PC-3 (cell line): ENCODE measurements at regions not wholly inside any gene's neighbourhood (a gene's known extent, or its start where the extent isn't known, plus 50 kb on each side); places are given as distances from the start of the nearest gene placed in this dataset.

Experiments used
- ATAC-seq: fragments of 200-7000 bp; cut with Tn5 transposase; 2 replicates; pipeline ENCODE4 v1.9.1; 2020; ENCODE audit warnings: mild to moderate bottlenecking, moderate library complexity
- BruUV-seq: library from RNA; stranded (reverse); fragments of 400-500 nt; replicated peaks from 2 replicates; lab custom pipeline; 2021; lab: Mats Ljungman, UMichigan
- CTCF ChIA-PET: fragments of 300-600 bp; sonication (Branson Sonifier 250); formaldehyde crosslinking; loops from one replicate; lab custom pipeline; 2022; ENCODE audit warnings: antibody characterized with exemption; lab: Charles Lee
- POLR2A ChIA-PET: fragments of 300-600 bp; sonication (Branson Sonifier 250); formaldehyde crosslinking; loops from one replicate; lab custom pipeline; 2022; ENCODE audit warnings: antibody characterized with exemption; ENCODE audit not compliant: unreplicated experiment; lab: Charles Lee
- DNase-seq: peaks from one replicate; pipeline ENCODE4 v3.0.0-alpha.2; 2015
- H2AFZ ChIP-seq: fragments of 300-600 bp; sonication (generic); 2 replicates; pipeline ENCODE4 v1.6.0; 2016; ENCODE audit warnings: antibody characterized with exemption, low read length
- H3F3A ChIP-seq: fragments of 300-600 bp; sonication (generic); one replicate; pipeline ENCODE4 v1.6.0; 2017; ENCODE audit warnings: antibody characterized with exemption, low read length, control low read depth, mild to moderate bottlenecking; ENCODE audit not compliant: unreplicated experiment
- H3K27ac ChIP-seq: fragments of 300-600 bp; sonication (generic); 2 replicates; pipeline ENCODE4 v1.5.1; 2016; ENCODE audit warnings: mild to moderate bottlenecking, low read length
- H3K27me3 ChIP-seq: fragments of 300-600 bp; sonication (generic); 2 replicates; pipeline ENCODE4 v1.6.1; 2016; ENCODE audit warnings: low read length, mixed read lengths
- H3K36me3 ChIP-seq: fragments of 300-600 bp; sonication (generic); 2 replicates; pipeline ENCODE4 v1.6.1; 2016; ENCODE audit warnings: low read depth, mixed run types, low read length, mixed read lengths
- H3K4me1 ChIP-seq: fragments of 300-600 bp; sonication (generic); 2 replicates; pipeline ENCODE4 v1.5.1; 2016; ENCODE audit warnings: low read length; ENCODE audit not compliant: insufficient read depth
- H3K4me2 ChIP-seq: fragments of 300-600 bp; sonication (generic); 2 replicates; pipeline ENCODE4 v1.6.0; 2016; ENCODE audit warnings: low read length
- H3K4me3 ChIP-seq: fragments of 300-600 bp; sonication (generic); 2 replicates; pipeline ENCODE4 v1.5.1; 2016; ENCODE audit warnings: mild to moderate bottlenecking, low read length, mixed read lengths
- H3K79me2 ChIP-seq: fragments of 300-600 bp; sonication (generic); 2 replicates; pipeline ENCODE4 v1.6.1; 2017; ENCODE audit warnings: low read length, mixed read lengths
- H3K9ac ChIP-seq: fragments of 300-600 bp; sonication (generic); 2 replicates; pipeline ENCODE4 v1.6.0; 2016; ENCODE audit warnings: mild to moderate bottlenecking, low read length
- H3K9me2 ChIP-seq: fragments of 300-600 bp; sonication (generic); replicated peaks from 2 replicates; pipeline ENCODE4 v1.6.1; 2016; ENCODE audit warnings: mixed run types, low read length, mixed read lengths
- H3K9me3 ChIP-seq: fragments of 300-600 bp; sonication (generic); 2 replicates; pipeline ENCODE4 v1.6.1; 2016; ENCODE audit warnings: low read length, mixed read lengths
- H4K20me1 ChIP-seq: fragments of 300-600 bp; sonication (generic); 2 replicates; pipeline ENCODE4 v1.6.1; 2016; ENCODE audit warnings: low read length, mixed read lengths
- EZH2 ChIP-seq: fragments of 300-600 bp; sonication (generic); IDR thresholded peaks from one replicate; pipeline ENCODE4 v1.6.1; 2017; ENCODE audit warnings: antibody characterized with exemption, mild to moderate bottlenecking, low read length; ENCODE audit not compliant: unreplicated experiment
- EZH2phosphoT487 ChIP-seq: fragments of 300-600 bp; sonication (generic); IDR thresholded peaks from 2 replicates; pipeline ENCODE4 v1.6.1; 2018; ENCODE audit warnings: mild to moderate bottlenecking, antibody characterized with exemption, low read length, borderline replicate concordance
- intact Hi-C: fragments of 100-400 bp; cut with micrococcal nuclease; formaldehyde crosslinking; loops from 2 replicates; pipeline ENCODE4 v1.9.0; 2023
- TF ChIP-seq, protein P1 (sequence below): fragments of 300-600 bp; sonication (generic); conservative IDR thresholded peaks from 2 replicates; pipeline ENCODE4 v1.5.1; 2017; ENCODE audit warnings: antibody characterized with exemption, low read depth, mild to moderate bottlenecking, low read length

DNA sequence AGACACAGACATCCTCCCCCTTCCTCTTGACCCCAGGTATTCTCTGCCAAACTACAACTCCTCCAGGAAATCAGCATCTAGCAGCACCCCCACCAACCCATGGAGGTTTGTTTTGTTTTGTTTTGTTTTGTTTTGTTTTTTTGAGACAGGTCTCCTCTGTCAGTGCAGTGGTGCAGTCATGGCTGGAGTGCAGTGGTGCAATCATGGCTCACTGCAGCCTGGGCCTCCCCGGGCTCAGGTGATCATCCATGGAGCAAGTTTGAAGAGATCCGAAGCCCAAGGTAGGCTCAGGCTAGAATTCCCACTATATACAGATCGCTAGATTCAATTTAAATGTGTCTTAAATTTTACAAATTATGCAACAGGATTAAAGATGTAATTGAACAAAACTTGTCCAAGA is 518.2 kb upstream of the ARID1B start:
- Histone ChIP-seq H3K4me1 (no peaks in the 10 kb centered on the region), H3K4me3 (no peak overlapping the region), H3K27ac (no peak overlapping the region), H3K9ac (no peak overlapping the region), H3K36me3 (no peaks in the 10 kb centered on the region), H3K27me3 (no peaks in the 10 kb centered on the region), H3K9me2 (no peaks in the 10 kb centered on the region), H3K79me2 (no peaks in the 10 kb centered on the region), H3K9me3 (no peaks in the 10 kb centered on the region), H3K4me2 (no peak overlapping the region), H4K20me1 (no peaks in the 10 kb centered on the region), H2AFZ (no peak overlapping the region), H3F3A (no peaks in the 10 kb centered on the region)
- CTCF ChIA-PET = no interaction called here
- no TSS peak for BruUV-seq
- POLR2A ChIA-PET = no interaction called here
- intact Hi-C loops = no loop called here
- DNase-seq = no peak
- TF ChIP-seq EZH2phosphoT487 (no peak), EZH2 (no peak)
- no peak for ATAC-seq

DNA sequence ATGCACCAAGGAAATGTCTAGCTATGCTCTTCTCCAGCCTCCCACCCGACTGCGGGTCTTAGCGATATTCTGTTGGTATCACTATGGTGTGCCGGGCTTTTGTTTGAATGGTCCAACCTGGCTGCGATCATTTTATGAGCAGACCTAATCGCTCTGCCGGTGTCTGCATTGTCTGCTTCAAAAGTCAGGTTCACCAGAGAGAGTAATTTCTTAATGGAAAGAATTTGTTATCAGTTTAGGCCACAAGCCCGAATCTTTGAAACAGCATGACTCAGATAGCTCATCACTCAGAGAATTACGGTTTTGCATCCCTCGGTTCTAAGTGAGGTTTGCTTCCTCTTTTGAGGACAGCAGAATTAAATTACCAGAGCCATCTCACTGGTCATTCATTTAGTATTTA is 521.0 kb upstream of the ARID1B start:
- no peak for ATAC-seq
- Histone ChIP-seq H2AFZ (no peak overlapping the region), H3K36me3 (no peaks in the 10 kb centered on the region), H3K4me3 (no peak overlapping the region), H3K4me1 (no peaks in the 10 kb centered on the region), H3K9me2 (no peaks in the 10 kb centered on the region), H3K4me2 (no peak overlapping the region), H3K27ac (no peak overlapping the region), H3K9ac (no peak overlapping the region), H3F3A (no peaks in the 10 kb centered on the region), H3K79me2 (no peaks in the 10 kb centered on the region), H4K20me1 (no peaks in the 10 kb centered on the region), H3K27me3 (no peaks in the 10 kb centered on the region), H3K9me3 (no peaks in the 10 kb centered on the region)
- intact Hi-C loops = no loop called here
- DNase-seq = no peak
- POLR2A ChIA-PET = no interaction called here
- TF ChIP-seq, protein P1, sequence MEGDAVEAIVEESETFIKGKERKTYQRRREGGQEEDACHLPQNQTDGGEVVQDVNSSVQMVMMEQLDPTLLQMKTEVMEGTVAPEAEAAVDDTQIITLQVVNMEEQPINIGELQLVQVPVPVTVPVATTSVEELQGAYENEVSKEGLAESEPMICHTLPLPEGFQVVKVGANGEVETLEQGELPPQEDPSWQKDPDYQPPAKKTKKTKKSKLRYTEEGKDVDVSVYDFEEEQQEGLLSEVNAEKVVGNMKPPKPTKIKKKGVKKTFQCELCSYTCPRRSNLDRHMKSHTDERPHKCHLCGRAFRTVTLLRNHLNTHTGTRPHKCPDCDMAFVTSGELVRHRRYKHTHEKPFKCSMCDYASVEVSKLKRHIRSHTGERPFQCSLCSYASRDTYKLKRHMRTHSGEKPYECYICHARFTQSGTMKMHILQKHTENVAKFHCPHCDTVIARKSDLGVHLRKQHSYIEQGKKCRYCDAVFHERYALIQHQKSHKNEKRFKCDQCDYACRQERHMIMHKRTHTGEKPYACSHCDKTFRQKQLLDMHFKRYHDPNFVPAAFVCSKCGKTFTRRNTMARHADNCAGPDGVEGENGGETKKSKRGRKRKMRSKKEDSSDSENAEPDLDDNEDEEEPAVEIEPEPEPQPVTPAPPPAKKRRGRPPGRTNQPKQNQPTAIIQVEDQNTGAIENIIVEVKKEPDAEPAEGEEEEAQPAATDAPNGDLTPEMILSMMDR = no peak
- TF ChIP-seq EZH2 = no peak
- no peak for TF ChIP-seq EZH2phosphoT487
- BruUV-seq = no TSS peak
- CTCF ChIA-PET = no interaction called here

DNA sequence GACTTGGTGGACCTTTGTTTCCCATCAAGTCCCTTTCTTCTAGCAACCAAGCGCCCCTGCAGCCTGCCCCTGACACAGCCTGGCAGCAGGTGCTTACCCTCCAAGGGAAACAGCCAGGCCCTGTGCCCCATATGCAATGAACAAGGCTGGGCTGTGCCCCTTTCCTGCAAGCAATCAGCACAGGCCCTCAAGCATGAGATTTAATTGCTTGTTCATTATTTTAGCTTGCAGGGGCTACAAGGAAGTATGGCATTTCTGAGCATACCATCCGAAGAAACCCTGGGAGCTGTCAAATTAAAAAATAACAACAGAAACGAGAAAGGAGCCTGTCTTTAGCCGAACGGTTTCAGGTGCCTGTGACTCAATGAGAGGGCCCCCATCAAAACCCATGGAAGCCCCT is 522.9 kb upstream of the ARID1B start:
- no peak overlapping the region for H3K4me2 ChIP-seq
- H3K9me3 ChIP-seq = no peaks in the 10 kb centered on the region
- H3K79me2 ChIP-seq = no peaks in the 10 kb centered on the region
- no peaks in the 10 kb centered on the region for H3K4me1 ChIP-seq
- no peaks in the 10 kb centered on the region for H4K20me1 ChIP-seq
- ChIA-PET CTCF (no interaction called here), POLR2A (no interaction called here)
- DNase-seq (no peak), ATAC-seq (no peak)
- H3K4me3 ChIP-seq = no peak overlapping the region
- no peak overlapping the region for H2AFZ ChIP-seq
- no peaks in the 10 kb centered on the region for H3F3A ChIP-seq
- TF ChIP-seq EZH2 (no peak), EZH2phosphoT487 (no peak)
- TF ChIP-seq, protein P1 = no peak
- intact Hi-C loops = no loop called here
- no peak overlapping the region for H3K27ac ChIP-seq
- H3K36me3 ChIP-seq = no peaks in the 10 kb centered on the region
- BruUV-seq = no TSS peak
- no peaks in the 10 kb centered on the region for H3K9me2 ChIP-seq
- H3K9ac ChIP-seq = no peak overlapping the region
- H3K27me3 ChIP-seq = no peaks in the 10 kb centered on the region
